ENCODE measurements at regions not wholly inside any gene's neighbourhood (a gene's known extent, or its start where the extent isn't known, plus 50 kb on each side); places are given as distances from the start of the nearest gene placed in this dataset.
"Not testable (repeated sequence)": the region's sequence is repeated elsewhere in the genome, so short reads cannot be mapped to it uniquely, and the experiment has no call there.

DNA sequence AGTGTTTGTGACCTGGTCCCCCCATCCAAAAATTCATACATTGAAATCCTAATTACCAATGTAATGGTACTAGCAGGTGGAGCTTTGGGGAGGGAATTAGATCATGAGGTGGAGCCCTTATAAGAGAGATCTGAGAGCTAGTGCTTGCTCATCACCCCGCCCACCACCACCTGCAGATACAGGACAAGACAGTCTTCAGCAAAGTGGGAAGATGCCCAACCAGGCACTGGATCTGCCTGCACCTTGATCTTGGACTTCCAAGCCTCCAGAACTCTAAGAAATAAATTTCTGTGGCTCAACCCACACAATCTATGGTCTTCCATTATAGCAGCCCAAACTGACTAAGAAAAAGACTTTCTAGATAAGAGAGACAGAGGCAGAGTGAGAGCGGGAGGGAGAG, 343.4 kb downstream of the LRRIQ3 start:
- no peak for FAIRE-seq

DNA sequence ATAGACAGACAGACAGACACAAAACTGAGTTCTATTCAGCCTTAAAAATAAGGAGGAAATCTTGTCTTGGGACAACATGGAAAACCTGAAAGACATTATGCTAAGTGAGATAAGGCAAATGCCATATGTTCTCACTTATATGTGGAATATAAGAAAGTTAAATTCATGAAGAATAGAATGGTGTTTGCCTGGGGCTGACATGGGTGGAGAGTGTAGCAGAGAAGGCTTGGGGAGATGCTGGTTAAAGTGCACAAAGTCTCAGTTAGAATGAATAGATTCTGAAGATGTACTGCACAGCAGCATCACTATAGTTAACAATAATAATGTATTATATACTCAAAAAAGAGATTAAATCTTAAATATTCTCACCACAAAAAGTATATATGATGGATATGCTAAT, 355.5 kb downstream of the LRRIQ3 start:
- FAIRE-seq (no peak), DNase-seq (ENCODE audit: low spot score) (no peak)

More for the DNA sequence above, 343.4 kb downstream of the LRRIQ3 start:
- no peak for DNase-seq (ENCODE audit: low spot score)

DNA sequence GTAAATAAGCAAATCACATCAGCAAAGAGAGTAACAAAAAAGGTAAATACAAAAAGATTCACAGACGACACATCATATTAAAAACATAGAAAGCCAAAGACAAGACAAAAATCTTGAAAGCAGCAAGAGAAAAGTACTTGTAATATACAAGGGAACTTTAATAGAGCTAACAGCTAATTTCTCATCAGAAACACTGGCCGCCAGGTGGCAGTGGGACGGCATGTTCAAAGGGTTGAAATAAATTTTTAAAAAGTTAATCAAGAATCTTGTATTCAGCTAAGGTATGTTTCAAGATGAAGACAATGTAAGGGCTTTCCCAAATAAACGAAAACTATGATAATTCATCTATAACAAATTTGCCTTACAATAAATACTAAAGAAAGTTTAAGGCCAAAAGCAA, 358.1 kb downstream of the LRRIQ3 start:
- FAIRE-seq (no peak), DNase-seq (ENCODE audit: low spot score) (no peak)

DNA sequence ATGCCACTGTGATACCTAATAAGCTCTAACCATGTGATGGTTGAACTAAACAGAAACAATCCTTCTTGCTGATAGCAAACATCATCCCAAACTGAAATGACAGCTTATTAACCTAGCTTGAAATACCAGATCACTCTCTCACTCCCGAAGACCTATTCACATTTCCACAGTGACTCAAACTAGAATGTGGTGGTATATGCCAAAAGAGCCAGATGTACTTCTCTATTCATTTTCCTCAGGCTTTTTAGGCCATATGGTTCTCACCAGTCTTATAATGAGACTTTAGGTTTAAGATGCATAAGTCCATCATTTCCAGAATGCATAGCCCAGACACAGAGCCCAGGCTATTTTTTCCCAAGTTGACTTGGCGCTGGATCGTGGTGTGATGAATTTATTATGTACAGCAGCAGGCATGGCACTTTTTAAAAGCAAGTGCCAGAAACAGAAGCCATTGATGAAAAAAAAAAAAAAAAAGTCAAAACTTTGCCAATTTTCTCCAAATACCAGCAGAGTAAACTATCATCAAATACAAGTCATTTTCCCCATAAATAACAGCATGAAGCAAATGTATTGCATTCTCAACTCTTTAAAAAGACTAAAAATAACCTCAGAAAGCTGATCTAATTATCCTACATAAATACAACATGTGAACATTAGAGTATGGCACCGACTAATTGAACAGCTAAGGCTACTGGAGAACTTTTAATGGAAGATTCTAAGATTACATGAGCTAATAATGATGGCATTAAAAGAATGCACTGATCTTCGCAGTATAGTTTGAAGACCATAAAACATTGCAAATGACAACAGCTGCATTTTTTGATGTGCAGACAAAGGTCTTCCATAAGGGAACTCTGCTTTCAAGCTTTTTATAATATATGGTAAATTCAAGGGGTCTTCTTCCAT, 365.4 kb downstream of the LRRIQ3 start:
- DNase-seq (ENCODE audit: low spot score): no peak
- no peak for FAIRE-seq

DNA sequence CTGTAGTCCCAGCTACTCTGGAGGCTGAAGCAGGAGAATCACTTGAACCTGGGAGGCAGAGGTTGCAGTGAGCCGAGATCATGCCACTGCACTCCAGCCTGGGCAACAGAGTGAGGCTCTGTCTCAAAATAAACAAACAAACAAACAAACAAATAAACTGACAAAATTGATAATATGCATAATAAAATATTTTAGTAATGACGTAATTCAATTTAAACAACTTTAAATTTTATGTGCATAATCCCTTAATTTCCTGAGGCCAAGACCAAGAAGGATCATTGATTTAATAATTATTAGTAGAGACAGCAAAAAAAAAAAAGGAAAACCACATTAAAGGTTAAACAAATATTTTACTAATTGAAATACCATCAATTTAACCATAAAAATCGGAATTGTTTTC, 370.7 kb downstream of the LRRIQ3 start:
- DNase-seq (ENCODE audit: low spot score); FAIRE-seq: not testable (repeated sequence)

DNA sequence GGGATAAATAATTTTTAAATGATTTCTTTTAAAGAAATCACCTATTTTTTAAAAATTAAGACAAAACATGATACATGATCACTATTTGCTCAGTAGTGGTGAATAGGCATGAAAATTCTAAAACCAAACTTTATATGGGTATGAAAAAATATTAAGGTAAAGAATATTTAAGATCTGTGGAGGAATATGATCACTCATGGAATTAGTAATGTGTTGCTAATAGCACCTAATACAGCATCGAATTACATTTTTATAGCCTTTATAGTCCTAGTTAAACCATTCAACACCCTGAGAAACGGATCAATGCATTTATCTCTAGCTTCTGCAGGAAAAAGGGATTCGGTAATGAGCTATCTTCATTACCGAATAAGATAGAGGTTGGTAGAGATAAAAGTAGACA, 373.9 kb downstream of the LRRIQ3 start:
- FAIRE-seq: no peak
- DNase-seq (ENCODE audit: low spot score): no peak

DNA sequence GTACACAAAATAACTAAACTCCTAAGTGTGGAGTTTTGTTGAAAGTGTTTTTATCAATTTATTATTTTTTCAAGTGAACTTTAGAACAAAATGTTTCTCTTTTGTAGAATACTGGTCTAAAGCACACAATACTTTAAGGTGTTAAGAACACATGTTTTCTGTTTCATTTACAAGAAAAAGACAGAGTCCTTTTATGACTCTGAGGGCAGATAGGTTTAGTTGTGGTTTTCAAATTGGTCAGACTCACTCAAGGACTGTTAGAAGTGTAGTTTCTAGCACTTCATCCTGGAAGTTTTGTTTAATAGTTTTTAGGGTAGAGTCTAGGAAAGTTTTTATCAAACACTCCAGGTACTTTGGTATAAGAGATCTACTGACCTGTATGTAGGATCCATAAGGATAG, 376.5 kb downstream of the LRRIQ3 start:
- FAIRE-seq: no peak
- no peak for DNase-seq (ENCODE audit: low spot score)

DNA sequence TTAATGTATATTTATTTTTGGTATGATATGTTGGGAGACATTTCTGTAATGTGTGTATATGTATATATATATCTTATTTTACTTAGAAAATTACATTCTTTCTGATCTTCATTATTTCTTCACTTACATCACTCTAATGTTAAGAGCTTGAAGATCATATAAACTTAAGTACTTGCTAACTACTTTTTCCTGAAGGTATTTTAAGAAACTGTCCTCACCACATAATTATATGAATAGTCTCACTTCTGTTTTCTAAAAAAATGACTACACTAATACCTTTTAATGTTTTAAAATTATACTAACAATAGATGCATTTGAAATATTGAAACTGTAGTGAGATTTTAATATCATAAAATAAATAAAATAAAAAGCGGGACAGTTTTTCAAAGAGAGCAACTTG, 377.1 kb downstream of the LRRIQ3 start:
- FAIRE-seq: no peak
- no peak for DNase-seq (ENCODE audit: low spot score)

DNA sequence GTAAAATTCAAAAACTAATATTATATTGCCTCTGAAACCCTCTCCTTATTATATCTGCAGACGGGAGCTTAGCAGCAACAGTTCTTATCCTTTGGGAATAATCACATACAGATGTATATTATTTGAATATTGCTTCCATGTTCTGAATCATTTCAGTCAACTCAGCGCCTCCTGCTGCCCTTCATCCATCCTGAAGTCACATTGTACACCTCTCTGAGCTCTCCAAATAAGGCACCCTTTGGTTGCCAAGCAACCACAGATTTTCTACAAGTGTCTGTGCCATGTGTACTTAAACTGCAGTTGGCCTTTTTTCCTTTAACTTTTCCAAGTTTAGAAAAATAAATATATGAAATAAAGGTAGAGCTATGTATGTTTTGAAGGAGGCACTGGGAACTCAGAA, 384.3 kb downstream of the LRRIQ3 start:
- DNase-seq (ENCODE audit: low spot score): no peak
- no peak for FAIRE-seq

DNA sequence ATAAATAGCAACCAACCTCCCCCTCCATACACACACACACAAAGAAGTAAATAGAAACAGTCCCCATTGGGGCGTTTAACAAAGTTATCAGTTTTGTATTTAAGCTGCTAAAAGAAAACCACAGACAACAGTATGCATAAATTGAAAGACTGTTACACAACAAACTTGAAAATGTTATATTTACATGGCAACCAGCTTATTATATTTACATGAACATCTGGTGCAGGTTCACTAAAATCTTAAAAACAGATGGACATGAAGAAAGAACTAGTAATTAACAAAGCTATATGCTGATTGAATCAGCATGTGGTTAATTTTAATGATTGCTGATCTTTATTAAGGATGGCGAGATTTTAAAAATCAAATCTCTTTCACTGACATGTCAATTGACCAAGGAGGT, 384.7 kb downstream of the LRRIQ3 start:
- DNase-seq (ENCODE audit: low spot score) (no peak), FAIRE-seq (no peak)

DNA sequence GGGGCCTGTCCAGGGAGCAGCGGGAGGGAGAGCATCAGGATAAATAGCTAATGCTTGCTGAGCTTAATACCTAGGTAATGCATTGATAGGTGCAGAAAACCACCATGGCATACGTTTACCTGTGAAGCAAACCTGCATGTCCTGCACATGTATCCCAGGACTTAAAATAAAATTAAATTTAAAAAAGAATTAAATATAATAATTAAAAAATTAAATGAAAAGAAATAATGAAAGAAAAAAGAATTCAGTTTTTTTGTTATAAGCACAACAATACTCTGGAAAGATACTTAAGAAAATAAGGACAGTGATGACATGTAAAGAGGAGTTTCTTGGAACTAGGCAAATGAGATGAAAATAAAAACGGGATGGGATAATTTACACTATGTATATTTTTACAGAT, 386.2 kb downstream of the LRRIQ3 start:
- FAIRE-seq: no peak
- DNase-seq (ENCODE audit: low spot score): no peak

DNA sequence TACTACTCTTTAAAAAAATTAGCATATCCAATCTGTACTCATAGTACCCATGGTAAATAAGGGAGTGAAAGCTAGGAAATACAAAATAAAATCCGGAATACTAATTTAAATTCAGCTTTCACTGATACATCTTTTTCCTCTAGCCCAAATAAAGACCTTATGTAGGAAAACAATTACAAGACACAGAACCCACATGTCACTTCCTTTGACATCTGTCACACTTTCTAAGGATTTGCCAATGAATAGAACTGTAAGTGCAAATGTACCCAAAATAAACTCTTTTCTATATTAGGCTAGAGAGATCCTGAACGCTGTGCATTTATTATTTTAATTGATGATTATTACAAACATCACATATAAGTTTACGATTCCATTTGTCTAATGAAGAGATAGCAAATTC, 393.0 kb downstream of the LRRIQ3 start:
- DNase-seq (ENCODE audit: low spot score): no peak

DNA sequence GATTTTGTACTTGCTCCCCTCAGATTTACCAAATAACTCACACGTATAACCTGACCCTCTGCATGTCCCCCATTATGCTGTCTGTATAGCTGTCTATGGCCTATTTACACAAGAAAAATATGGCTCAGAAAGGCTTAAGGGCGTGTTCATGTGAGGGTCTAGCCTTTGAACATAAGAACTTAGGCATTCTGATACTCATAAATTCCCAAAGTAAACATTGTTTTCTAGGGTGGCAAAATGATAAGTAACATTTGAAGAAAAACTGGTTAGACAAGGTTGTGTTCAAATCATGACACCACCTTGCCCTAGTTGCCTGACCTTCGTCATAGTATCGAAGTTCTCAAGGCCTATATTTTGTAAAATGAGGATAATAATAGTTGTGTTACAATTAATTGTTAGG, 394.6 kb downstream of the LRRIQ3 start:
- DNase-seq (ENCODE audit: low spot score) (no peak), FAIRE-seq (no peak)

More for the DNA sequence above, 393.0 kb downstream of the LRRIQ3 start:
- FAIRE-seq: no peak

DNA sequence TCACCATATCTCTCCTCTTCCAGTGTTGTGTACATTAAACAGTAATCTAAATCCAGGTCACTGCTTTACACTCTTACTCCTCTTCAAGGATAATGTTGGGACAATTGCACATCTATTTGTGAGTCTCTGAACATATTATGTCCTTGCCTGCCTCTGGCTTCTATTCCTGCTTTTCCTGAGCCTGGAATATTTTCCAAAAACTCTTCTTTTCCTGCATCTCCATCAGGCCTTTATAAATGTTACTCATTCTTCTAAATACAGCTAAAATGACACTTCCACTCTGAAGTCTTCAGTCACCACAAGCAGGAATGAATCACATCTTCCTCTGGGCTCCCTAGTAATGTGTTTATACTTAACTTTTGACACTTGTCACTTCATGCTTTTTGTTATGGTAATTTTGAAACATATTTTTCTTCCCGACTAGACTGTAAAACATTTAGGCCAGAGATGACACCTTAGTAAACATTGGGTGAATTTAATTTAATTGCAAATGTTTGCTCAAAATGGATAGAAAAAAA, 396.0 kb downstream of the LRRIQ3 start:
- FAIRE-seq (no peak), DNase-seq (ENCODE audit: low spot score) (no peak)

DNA sequence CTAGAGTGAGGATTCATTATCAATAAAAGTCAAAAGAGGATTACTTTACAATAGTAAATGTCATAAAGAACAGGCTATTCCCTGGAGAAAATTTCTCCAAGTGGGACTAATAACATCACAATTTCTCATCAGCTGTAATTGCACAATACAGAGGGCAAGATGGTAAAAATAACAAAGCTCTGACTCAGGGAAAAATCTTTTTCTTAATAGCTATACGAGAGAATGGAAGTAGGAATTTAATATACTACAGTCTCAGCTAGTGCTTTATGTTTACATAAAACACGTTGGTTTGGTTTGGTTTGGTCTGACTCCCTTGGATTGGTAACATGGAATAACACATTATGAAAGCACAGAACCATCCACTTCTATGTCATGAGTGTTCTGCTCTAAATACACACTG, 397.6 kb downstream of the LRRIQ3 start:
- FAIRE-seq: no peak
- no peak for DNase-seq (ENCODE audit: low spot score)

DNA sequence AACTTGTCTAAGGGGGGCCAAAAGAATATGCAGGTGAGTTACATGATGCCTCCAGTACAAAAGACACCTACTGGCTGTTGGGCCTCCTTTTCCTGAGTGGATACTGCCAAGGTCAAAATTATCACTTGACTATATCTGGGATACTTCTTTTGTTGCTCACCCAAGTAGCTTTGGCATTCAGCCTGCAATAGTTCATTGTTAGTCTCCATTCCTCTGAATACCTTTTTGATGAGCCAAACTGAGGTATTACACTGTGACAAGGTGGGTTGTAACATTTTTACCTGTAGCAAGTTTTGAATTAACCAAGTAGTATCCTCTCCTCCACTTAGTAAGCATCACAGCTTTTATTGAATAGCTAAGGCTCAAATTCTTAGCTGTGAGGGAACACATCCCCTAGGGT, 408.0 kb downstream of the LRRIQ3 start:
- FAIRE-seq: no peak
- no peak for DNase-seq (ENCODE audit: low spot score)

DNA sequence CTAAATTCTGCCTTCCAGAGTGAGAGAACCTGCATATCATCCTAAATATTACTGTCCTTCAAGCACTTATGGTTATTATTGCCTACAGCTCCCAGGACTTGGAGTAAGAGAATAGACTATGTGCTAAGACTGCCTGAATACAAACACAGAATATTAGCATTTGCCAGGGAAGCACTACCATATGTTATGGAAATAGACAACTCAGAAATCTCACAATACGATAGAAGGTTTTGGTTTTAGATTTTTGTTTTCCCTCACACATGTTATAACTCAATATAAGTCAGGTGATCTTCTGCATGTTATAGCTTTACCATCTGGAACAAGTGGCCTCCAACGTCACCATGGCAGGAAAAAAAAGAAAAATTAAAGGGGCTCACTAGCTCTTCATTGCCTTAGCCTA, 413.9 kb downstream of the LRRIQ3 start:
- FAIRE-seq (no peak), DNase-seq (ENCODE audit: low spot score) (no peak)

DNA sequence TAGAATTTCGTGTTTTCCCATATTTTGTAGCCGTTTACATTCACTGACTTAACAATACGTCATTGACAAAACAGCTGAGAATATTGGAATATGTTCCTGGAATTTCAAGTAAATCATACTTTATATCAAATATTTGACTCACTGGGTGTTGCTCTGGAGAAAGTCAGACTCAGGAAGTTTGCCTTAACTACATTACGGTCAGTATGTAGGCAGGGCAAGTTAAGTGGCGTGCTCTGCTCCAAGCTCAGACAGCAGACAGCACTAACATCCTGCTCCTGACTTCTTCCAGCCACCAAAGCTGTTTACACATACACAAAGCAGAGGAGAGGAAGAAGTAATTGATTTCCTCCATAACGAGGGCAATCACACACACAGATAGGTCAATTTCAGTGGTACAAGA, 414.6 kb downstream of the LRRIQ3 start:
- FAIRE-seq: no peak

DNA sequence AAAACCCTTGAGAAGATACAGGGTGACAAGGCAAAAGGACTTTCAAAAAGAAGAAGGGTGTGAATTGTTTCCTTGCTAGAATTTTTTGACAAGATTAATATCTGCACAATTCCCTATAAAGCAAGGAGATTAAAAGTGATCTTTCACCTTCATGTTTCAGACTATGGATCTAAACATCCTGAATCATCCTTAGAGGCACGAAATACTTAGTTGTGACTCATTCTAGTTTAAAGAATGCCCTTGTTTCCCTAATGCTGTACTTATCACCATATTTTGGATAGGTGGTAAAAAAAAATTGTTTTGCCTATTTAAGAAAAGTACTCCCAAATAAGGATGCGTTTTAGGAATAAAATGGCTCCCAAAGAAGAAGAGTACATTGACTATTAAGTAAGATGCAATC, 415.1 kb downstream of the LRRIQ3 start:
- DNase-seq (ENCODE audit: low spot score) (no peak), FAIRE-seq (no peak)

More for the DNA sequence above, 414.6 kb downstream of the LRRIQ3 start:
- no peak for DNase-seq (ENCODE audit: low spot score)

DNA sequence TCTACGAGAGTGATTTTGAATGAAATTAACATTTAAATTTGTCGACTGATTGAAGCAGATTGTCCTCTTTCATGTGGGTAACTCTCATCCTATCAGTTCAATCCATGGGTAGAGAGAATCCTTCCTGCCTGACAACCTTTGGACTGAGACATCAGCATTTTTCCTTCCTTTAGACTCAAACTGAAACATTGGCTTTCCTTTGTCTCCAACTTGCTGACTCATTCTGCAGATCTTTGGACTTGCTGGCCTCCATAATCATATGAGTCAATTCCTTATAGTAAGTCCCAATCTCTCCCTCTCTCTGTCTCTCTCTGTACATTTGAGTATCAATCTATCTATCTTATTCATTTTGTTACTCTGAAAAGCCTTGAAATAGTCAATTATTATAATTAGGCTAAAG, 416.7 kb downstream of the LRRIQ3 start:
- DNase-seq (ENCODE audit: low spot score) (no peak), FAIRE-seq (no peak)

DNA sequence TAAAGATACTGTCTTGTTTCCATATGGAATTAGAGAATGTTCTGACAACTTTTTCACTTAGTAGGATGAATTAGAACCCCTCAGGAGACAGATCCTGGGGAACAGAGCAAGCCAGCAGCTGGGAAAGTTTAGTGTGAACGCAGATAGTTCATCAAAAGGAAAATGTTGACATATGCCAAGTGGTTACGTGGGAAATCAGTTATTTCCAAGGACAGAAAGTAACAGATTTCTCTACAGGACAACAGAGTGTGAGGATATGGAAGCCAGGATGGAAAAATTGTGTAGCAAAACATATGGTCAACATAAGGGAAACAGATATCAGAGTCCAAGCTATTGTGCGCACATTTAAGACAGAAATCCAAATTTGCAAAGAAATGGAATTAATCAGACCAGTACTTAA, 419.5 kb downstream of the LRRIQ3 start:
- FAIRE-seq: no peak
- DNase-seq (ENCODE audit: low spot score): no peak

DNA sequence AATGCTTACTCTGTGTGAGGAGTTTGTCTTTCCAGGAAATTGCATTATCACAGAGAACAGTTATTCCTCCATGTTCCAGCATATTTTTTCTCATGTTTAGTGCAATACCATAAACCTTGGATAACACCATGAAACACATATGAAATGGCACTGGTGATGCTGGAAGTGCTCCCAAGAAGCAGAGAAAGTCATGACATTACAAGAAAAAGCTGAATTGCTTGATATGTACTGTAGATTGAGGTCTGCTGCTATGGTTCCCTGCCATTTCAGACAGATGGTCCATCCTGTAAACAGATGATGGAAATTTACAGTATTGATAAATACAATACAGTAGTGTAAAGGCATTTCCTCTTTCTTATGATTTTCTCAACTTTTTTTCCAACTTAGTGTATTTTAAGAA, 422.1 kb downstream of the LRRIQ3 start:
- DNase-seq (ENCODE audit: low spot score): no peak
- FAIRE-seq: no peak

DNA sequence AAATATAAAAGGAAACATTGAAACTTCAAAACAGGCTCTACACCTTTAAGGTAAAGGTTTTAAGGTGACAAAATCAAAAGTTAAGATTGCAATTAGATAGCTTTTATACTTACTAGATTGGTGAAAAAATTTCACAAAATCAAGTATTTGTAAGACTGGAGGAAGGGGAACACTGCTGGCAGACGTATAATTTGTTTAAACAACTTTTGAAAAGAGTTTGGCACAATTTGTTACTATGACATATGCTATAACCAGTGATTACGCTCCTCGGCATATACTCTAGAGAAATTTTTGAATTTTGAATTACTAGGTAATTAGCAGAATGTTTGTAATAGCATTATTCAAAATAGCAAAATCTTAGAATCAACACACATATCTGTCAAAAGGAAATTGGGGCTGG, 425.0 kb downstream of the LRRIQ3 start:
- no peak for FAIRE-seq
- no peak for DNase-seq (ENCODE audit: low spot score)
